GM18868 (cell line): ENCODE measurements at regions not wholly inside any gene's neighbourhood (a gene's known extent, or its start where the extent isn't known, plus 50 kb on each side); places are given as distances from the start of the nearest gene placed in this dataset.
"Not testable (repeated sequence)": the region's sequence is repeated elsewhere in the genome, so short reads cannot be mapped to it uniquely, and the experiment has no call there.

Source experiments
- ATAC-seq: cut with Tn5 transposase; IDR thresholded peaks from one replicate; pipeline ENCODE4 v1.9.1; 2021; ENCODE audit warnings: mild to moderate bottlenecking, moderate library complexity; ENCODE audit not compliant: unreplicated experiment

DNA sequence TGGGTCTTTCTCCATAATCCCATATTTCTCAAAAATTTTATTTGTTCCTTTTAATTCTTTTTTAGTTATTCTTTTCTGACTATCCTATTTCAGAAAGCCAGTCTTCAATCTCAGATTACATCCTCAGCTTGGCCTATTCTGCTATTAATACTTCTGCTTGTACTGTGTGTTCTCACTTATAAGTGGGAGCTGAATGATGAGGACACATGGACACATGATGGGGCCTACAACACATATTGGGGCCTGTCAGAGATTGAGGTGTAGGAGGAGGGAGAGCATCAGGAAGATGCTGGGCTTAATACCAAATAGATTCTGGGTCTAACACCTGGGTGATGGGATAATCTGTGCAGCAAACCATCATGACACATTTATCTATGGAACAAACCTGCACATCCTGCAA is 82.3 kb downstream of the MAGEE1 start:
- no peak for ATAC-seq

GRCh38 chrX:76517544-76517943 is 90.0 kb downstream of the MAGEE1 start:
- no peak for ATAC-seq

DNA sequence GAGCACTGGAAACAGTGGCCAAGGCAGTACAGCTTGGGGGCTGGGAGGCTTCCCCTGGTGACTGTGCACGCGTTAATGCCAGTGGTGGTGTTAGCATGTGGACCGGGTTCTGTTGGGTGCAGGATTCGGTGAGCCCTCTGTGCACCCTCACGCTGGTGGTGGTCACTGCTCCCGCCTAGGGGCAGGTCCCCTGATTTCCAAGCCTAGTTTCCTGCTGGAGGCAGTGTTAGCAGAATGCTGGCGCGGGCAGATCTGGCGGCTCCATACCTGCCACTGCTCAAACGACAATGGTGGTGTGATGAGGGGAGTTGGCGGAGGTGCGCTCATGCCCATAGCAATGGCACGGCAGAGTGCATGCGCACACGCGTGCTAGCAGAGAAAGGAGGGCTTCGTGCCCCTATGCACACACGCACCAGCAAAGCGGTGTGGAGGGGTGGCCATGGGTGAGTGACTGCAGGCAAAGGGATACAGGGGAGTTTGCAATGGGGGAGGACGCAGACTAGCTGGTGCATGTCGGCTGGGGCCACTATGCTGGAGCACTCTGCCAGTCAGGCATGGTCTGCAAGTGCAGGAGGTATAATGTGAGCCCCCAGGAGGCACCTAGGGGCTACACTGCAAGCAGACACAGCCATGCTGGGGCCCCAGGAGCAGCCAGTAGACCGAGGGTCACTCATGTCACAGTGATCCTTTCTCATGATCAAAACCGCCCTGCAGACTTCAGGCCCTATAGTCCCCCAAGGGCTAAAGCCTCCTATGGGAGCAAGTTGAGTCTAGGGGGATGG is 93.0 kb downstream of the MAGEE1 start:
- ATAC-seq: no peak

GRCh38 chrX:76535675-76536074 is 108.2 kb downstream of the MAGEE1 start:
- ATAC-seq: not testable (repeated sequence)

GRCh38 chrX:76538860-76539259 is 111.3 kb downstream of the MAGEE1 start:
- no peak for ATAC-seq

GRCh38 chrX:76543381-76543780 is 115.9 kb downstream of the MAGEE1 start:
- ATAC-seq: not testable (repeated sequence)

GRCh38 chrX:76550016-76550415 is 122.5 kb downstream of the MAGEE1 start:
- no peak for ATAC-seq

GRCh38 chrX:76555269-76555668 is 127.8 kb downstream of the MAGEE1 start:
- ATAC-seq: no peak

DNA sequence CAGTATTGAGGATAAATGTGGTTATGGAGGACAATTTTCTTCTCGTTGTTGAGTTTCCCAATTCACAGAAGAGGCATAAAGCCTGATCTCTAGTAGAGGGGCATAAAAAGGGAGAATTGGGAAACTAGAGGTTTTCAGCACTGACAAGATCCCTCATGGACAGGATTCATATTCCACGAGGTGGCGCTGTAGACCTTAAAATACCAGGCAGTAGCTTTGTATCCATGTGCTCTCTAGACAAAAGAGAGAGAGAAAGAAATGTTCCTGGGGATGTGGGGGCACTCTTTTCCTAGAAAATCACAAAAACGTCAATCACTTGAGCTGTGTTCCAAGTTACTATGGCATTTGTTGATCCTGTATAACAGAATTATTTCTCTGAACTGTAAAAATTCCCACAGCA is 128.3 kb downstream of the MAGEE1 start:
- ATAC-seq: peak; percentile 56

DNA sequence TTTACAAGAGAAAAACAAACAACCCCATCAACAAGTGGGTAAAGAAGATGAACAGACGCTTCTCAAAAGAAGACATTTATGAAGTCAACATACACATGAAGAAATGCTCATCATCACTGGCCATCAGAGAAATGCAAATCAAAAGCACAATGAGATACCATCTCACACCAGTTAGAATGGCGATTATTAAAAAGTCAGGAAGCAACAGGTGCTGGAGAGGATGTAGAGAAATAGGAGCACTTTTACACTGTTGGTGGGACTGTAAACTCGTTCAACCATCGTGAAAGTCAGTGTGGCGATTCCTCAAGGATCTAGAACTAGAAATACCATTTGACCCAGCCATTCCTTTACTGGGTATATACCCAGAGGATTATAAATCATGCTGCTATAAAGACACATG is 137.3 kb downstream of the MAGEE1 start:
- ATAC-seq: not testable (repeated sequence)

GRCh38 chrX:76605390-76605789 is 177.9 kb downstream of the MAGEE1 start:
- ATAC-seq: no peak

DNA sequence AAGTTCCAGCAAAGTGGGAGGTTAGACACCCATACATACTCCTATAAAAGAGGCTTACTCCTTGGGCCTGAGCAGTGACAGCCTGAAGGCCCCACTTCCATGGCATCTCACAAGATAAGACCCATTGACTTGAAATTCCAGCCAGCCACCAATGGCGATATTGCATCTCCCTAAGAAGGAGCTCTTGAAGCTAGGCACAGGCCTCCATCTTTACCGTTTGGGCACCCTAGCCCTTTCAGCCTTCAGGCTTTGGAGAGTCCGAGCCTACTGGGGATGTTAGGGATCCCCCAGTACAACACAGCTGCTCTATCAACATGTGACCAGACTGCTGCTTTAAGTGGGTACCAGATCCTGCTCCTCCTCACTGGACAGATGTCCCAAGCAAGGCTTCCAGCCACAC is 189.5 kb downstream of the MAGEE1 start:
- ATAC-seq: no peak

- no peak for ATAC-seq
Measured at GRCh38 chrX:76643590-76643989, 216.1 kb downstream of the MAGEE1 start.

- ATAC-seq: not testable (repeated sequence)
Measured at GRCh38 chrX:76651369-76651768, 223.9 kb downstream of the MAGEE1 start.

DNA sequence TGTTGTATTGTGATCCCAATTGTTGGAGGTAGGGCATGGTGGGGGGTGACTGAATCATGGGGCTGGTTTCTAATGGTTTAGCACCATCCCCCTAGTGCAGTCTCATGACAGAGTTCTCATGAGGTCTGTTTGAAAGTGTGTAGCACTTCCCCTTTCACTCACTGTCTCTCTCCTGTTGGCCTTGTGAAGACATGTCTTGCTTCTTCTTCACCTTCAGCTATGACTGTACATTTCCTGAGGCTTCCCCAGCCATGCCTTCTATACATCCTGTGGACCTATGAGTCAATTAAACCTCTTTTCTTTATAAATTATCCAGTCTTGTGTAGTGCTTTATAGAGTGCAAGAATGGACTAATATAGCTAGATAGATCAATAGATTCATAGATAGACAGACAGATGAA is 230.0 kb downstream of the MAGEE1 start:
- peak; percentile 58 for ATAC-seq
